Thyroid gland (tissue), 4 donors: ENCODE measurements at regions not wholly inside any gene's neighbourhood (a gene's known extent, or its start where the extent isn't known, plus 50 kb on each side); places are given as distances from the start of the nearest gene placed in this dataset.

Source experiments
- POLR2A ChIP-seq, 2 donors: fragments of 450-650 bp; IDR thresholded peaks; one replicate each; pipeline ENCODE4 v1.6.1; 2017; ENCODE audit warnings: antibody characterized with exemption in 2 of 2, mild to moderate bottlenecking in 2 of 2, moderate library complexity in 1 of 2
- TF ChIP-seq, protein P1 (sequence below), 6 experiments: fragments of 200-600 bp in 3 of 6; fragments of 450-650 bp in 3 of 6; sonication (generic) in 3 of 6; IDR thresholded peaks; one replicate each; pipeline ENCODE4 v1.5.1; 2016 to 2019; ENCODE audit warnings: antibody characterized with exemption in 6 of 6, mild to moderate bottlenecking in 2 of 6, inconsistent platforms in 1 of 6, moderate library complexity in 1 of 6

DNA sequence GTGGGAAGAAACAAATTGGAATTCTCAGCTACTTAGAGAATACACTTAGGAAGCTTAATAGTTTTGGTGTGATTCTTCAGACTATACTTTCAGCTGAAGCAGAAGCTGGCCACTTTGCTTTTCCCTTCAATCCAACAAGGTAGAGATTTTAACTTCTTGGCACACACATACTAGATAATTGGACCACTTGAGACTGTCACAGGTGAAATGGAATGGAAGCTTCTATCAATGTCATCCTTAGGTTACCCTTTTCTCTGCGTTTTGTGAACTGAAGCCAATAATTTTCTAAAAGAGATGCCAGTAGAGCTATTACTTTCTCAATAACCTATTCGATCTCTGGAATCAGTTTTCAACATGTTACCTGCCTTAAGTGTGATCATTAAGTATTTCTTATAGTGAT is 405.3 kb downstream of the PCDH20 start:
- TF ChIP-seq, protein P1, sequence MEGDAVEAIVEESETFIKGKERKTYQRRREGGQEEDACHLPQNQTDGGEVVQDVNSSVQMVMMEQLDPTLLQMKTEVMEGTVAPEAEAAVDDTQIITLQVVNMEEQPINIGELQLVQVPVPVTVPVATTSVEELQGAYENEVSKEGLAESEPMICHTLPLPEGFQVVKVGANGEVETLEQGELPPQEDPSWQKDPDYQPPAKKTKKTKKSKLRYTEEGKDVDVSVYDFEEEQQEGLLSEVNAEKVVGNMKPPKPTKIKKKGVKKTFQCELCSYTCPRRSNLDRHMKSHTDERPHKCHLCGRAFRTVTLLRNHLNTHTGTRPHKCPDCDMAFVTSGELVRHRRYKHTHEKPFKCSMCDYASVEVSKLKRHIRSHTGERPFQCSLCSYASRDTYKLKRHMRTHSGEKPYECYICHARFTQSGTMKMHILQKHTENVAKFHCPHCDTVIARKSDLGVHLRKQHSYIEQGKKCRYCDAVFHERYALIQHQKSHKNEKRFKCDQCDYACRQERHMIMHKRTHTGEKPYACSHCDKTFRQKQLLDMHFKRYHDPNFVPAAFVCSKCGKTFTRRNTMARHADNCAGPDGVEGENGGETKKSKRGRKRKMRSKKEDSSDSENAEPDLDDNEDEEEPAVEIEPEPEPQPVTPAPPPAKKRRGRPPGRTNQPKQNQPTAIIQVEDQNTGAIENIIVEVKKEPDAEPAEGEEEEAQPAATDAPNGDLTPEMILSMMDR (IDR thresholded peaks at IDR 0.05): no peak
- no peak for TF ChIP-seq POLR2A (IDR thresholded peaks at IDR 0.05)
